Stimulated activated CD8-positive, alpha-beta memory T cell treated with anti-CD3 and anti-CD28 coated beads, Interleukin-15, amount 100 ng/mL, for 48 hours (primary cell): ENCODE measurements at regions not wholly inside any gene's neighbourhood (a gene's known extent, or its start where the extent isn't known, plus 50 kb on each side); places are given as distances from the start of the nearest gene placed in this dataset.

Experiments
- DNase-seq, 2 donors: peaks; one replicate each; pipeline ENCODE4 v3.0.0-alpha.2; 2020; ENCODE audit warnings: low read depth in 2 of 2

DNA sequence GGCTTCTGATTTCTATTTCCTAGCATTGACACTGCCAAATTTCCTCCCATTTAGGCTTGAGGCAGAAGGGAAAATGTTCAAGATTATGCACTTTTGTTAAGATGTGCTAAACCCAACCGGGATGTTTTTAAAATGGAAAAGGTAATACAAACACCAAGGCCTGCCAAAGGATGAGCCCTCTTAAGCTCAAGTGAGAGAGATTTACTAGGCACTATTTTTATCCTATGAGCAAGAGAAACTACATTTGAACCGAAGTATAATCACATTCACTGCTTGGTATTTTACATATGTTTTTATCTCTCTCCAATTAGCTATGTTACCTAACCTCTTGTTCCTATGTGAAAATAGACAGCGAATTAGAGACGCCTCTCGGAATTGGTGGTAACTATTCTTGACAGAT is 295.8 kb downstream of the GABRB3 start:
- no peak for DNase-seq

- no peak for DNase-seq
These were observed 297.3 kb downstream of the GABRB3 start for GRCh38 chr15:26475554-26475953.

DNA sequence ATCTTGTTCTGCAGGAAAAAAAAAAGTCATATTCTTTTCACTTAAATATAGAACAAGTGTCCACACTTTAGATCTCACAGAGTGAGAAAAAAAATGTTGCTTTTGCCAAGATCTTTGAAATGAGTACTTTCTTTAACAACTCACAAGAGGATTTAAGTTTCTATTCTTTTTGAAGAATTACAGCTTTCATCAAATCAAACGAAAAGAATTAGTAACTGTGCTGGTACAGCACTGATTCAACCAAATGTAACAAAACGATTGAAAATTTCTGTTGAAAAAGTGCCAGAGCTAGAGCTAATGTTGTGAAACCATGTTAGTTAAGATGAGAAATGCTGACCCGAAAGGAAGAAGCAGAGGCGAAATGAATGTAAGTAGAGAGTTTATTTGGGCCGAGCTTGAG is 300.2 kb downstream of the GABRB3 start:
- no peak for DNase-seq

- no peak for DNase-seq
These were observed 310.8 kb downstream of the GABRB3 start for GRCh38 chr15:26461847-26462608.

GRCh38 chr15:26460165-26460564 is 312.7 kb downstream of the GABRB3 start:
- DNase-seq, result no peak

DNA sequence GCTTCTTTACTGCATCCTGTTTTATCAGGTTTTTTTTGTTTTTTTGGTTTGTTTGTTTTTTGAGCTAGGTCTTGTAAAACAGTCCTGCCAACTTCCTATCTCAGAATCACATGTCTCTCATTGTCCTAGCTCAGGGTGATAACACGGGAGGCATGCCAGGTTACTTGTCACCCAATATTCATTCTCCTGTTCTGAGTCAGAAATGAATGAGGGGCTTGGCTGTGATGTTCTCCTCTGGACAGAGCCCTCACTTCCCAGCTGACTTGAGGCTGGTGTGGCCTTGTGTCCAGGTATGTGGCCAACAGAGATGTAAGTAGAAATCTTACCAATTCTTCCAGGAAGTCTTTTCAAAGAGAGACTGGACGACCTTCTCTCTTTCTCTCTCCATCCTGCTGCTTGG is 317.0 kb downstream of the GABRB3 start:
- DNase-seq, result no peak

DNA sequence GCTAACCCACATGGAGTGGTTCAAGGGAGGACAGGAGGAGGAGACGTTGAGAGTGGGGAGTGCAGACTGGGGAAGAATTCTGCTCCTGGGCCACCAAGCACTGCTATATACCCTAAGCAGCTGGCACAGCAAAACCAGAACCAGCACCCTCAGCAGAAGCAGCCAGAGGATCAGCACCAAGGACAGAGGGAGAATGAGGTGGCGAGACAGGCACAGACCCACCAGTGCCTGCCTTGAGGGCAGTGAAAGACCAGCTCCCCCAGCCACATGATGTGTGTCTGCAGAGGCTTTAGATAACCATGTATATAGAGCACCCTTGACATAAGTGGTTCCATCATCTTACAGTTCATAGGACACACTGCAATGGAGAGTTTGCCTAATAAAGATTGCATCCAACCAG is 319.0 kb downstream of the GABRB3 start:
- DNase-seq, result no peak

- DNase-seq, result no peak
These were observed 320.9 kb downstream of the GABRB3 start for GRCh38 chr15:26451995-26452394.

DNA sequence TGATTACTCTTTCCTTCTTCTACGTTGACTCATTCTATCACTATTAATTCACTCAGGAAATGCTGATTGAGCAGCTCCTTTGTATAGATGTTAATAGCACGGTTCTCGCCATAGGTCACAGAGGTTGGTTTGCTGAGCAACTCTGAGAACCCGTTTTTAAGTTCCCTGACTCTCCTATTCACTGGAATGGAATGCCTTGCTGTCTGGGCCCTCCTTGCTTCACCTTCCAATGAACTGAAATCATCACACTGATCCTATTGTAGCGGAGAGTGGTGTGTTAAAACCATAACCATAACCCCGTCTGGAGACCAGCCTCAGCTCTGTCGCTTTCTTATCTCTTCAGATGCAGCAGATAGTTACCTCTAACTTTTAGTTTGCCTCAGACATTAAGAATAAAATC is 323.6 kb downstream of the GABRB3 start:
- DNase-seq, result no peak

DNA sequence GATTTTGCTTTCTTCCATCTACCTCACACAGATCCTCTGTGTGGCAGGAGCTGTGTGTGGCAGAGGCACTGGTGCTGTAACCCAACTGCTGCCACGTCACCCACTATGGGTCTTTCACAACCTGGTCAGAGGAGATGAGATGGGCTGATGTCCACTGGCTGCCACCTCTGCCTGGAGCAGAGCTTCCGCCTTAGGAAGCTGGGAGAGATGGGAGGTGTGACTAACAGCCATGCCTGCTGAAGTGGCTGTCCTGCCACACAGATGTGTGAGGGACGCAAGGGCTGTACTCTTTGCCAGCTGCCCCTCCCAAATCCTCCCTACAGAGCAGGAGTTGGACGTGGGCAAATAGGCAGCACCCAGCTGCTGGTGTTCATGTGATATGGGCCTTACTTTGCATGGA is 329.5 kb downstream of the GABRB3 start:
- DNase-seq, result no peak

- no peak for DNase-seq
These were observed 330.2 kb downstream of the GABRB3 start for GRCh38 chr15:26442680-26443079.

GRCh38 chr15:26439681-26440080 is 333.2 kb downstream of the GABRB3 start:
- no peak for DNase-seq

- DNase-seq, result no peak
These were observed 334.1 kb downstream of the GABRB3 start for GRCh38 chr15:26438718-26439117.

DNA sequence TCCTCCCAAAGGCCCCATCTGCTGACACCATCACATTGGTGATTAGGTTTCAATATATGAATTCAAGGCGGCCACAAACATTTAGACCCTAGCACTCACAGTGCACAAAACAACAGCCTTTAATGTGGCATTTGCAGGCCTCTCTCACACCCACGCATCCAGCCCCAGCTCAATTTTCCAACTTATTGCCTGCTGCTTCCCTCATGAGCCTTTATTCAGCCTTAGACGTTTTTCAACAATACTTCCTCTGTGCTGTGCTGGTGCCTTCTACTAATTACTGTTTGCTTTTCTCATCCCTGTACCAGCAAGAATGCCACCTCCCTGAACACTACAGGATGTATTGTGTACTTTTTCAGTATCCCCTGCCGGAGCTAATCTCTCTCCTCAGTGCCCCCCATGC is 334.6 kb downstream of the GABRB3 start:
- DNase-seq, result no peak

GRCh38 chr15:26433818-26434217 is 339.0 kb downstream of the GABRB3 start:
- no peak for DNase-seq

GRCh38 chr15:26433060-26433459 is 339.8 kb downstream of the GABRB3 start:
- DNase-seq, result no peak

DNA sequence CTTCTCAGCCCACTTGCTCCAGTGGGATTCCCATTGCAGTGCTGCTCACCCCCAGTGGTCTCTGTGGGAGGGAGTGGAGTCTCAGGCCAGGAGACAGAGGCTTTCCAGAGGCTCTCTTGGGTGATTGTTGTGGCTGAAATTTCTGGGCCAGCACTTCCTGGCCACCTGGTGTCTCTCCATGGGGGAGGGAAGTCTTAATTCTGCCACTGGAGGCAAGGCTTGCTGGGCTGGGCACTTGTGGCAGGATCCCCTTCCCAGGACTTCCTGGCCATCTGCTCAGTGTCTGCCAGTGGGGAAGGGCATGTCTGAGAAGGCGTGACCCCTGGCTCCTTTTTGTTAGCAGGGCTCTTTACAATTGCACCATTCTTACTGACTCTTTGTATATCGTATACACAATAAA is 351.8 kb downstream of the GABRB3 start:
- DNase-seq, result no peak

DNA sequence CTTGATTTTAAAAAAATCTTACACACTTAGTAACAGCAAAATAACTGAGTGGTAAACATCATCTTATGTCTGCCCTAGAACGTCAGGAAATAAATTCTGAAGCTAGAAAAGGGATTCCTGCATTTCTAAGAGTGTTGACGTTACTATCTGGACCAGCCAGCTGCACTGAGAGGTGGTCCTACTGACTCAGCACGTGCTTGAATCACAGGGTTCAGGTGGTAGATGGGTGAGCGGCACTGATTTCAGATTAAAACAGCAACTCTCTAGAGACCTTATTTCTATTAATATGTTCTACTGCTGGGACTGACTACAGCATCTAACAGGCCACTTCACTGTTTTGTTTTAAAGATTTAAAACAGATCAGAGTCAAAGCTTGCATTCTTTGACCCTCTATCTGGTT is 377.2 kb downstream of the GABRB3 start:
- DNase-seq, result no peak

DNA sequence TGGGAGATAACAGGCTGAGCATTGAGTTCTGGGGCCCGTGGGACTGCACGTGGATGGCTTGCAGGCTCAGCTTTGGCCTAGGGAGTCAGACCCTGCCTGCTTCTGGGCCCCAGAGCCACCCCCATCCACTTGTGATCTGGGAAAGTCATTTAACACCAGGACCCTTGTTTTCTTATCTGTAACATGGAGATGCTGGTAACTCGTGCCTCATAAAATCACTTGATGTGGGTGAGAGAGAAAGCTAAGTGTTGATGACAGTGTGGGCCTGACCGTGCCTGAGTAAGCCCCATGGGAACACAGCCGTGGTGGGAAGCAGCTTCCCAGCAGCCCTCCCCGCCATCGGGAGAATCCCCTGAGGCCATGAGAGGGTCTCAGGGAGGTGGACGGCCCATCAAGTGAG is 378.1 kb downstream of the GABRB3 start:
- no peak for DNase-seq

DNA sequence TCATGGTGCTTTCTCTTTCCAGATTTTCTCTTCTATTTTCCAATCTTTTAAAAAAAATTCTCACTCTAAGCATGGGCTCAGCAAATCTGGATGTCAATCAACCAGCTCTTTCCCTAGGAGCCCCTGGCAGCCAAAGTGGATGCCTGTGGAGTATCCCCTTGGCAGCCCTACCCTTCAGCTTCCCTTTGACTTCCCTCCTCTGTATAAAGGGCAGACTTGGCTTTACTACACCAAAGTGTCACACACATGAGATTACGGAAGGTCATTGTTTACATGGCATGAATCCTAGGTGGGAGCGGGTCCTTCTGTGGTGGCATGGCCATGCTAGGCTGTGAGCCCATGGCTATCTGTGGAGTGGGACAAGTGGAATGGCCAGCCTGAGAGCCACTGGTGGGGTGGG is 379.9 kb downstream of the GABRB3 start:
- no peak for DNase-seq

DNA sequence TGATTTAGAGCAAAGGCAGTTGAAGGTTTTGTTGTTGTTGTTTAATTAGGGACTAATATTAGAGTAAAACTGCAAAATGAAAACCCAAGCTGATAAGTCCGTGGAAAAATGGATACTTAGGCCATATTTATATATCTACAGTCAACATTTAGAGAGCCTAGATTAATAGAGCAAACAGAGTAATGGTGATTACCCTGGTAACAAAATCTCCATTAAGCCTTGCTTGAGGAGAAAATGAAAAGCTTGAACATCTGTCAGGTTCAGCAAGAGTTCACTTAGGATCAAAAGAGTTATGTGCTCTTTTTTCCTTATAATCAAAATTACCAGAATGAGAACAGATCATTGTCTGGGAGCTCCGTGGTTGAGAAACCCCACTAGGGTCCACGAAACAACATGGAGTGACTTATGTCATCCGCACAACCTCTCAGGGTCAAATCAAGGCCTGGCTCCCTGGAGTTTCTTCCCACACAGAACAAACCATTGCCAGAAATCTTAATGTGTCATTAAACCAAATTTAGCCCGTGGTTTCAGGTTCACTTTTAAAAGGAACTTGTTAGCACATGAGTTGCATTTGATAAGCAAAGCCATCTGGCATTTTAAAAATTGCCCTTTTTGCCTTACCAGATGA is 381.2 kb downstream of the GABRB3 start:
- DNase-seq, result no peak

DNA sequence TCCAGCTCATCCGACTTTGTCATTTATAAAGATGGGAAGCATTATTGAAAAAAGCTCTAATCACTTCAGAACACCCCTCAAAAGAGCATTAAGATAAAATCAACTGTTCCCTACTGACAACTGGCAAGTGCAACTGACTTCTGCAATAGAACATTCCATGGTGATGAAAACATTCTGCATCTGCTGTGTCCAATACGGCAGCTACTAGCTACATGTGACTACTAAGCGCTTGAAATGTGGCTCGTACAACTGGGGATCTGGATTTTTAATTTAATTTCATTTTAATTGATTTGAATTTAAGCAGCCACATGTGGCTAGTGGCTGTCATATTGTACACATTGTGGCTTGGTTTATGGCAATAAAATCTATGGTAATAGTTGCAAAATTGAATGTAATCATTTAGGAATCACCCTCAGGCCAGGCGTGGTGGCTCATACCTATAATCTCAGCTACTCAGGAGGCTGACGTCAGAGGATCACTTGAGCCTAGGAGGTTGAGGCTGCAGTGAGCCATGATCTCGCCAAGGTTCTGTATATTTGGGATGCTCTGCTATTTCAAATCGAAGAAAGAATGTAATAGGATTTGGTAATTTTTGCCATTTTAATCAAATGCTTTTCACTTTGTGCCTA is 390.3 kb downstream of the GABRB3 start:
- no peak for DNase-seq

GRCh38 chr15:26378304-26378703 is 394.6 kb downstream of the GABRB3 start:
- no peak for DNase-seq
